Fibroblast of lung (primary cell): ENCODE measurements at regions not wholly inside any gene's neighbourhood (a gene's known extent, or its start where the extent isn't known, plus 50 kb on each side); places are given as distances from the start of the nearest gene placed in this dataset.

ENCODE experiments used
- EZH2 ChIP-seq: IDR thresholded peaks from 2 replicates; pipeline ENCODE4 v1.5.1; 2012; ENCODE audit warnings: low read length, control low read depth, mild to moderate bottlenecking; ENCODE audit errors: missing control alignments
- TF ChIP-seq, protein P1 (sequence below), 2 donors: IDR thresholded peaks in 1 of 2; conservative IDR thresholded peaks in 1 of 2; 1 replicate in 1 of 2; 2 replicates in 1 of 2; pipeline ENCODE4 v1.5.1; 2011 to 2012; ENCODE audit warnings: low read length in 2 of 2, control low read depth in 1 of 2, inconsistent platforms in 1 of 2, low read depth in 1 of 2, mild to moderate bottlenecking in 1 of 2

DNA sequence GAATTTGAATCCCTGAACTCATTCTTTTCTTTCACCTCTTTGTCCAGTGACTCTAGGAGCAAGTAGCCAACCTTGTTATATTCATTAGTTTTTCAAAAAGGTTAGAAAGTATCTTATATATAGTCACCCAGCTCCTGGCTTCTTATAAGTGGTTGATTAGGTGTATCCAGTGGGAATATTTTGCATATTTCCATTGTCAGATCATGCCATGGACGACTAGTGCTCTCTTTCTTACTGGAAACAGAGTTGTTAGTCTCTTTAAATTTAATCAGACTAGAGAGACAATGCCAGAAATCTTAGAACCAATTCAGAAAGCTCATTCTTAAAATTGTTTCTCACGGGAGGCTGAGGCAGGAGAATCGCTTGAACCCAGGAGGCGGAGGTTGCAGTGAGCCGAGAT is 73.4 kb downstream of the CHRD start:
- TF ChIP-seq EZH2 = no peak
- TF ChIP-seq, protein P1, sequence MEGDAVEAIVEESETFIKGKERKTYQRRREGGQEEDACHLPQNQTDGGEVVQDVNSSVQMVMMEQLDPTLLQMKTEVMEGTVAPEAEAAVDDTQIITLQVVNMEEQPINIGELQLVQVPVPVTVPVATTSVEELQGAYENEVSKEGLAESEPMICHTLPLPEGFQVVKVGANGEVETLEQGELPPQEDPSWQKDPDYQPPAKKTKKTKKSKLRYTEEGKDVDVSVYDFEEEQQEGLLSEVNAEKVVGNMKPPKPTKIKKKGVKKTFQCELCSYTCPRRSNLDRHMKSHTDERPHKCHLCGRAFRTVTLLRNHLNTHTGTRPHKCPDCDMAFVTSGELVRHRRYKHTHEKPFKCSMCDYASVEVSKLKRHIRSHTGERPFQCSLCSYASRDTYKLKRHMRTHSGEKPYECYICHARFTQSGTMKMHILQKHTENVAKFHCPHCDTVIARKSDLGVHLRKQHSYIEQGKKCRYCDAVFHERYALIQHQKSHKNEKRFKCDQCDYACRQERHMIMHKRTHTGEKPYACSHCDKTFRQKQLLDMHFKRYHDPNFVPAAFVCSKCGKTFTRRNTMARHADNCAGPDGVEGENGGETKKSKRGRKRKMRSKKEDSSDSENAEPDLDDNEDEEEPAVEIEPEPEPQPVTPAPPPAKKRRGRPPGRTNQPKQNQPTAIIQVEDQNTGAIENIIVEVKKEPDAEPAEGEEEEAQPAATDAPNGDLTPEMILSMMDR (conservative IDR thresholded peaks at IDR 0.05 in 1 of 2, IDR thresholded peaks at IDR 0.05 in 1 of 2; ENCODE audit: low read depth in 1 of 2, low read length in 2 of 2) = no peak
